ENCODE measurements at regions not wholly inside any gene's neighbourhood (a gene's known extent, or its start where the extent isn't known, plus 50 kb on each side); places are given as distances from the start of the nearest gene placed in this dataset.

DNA sequence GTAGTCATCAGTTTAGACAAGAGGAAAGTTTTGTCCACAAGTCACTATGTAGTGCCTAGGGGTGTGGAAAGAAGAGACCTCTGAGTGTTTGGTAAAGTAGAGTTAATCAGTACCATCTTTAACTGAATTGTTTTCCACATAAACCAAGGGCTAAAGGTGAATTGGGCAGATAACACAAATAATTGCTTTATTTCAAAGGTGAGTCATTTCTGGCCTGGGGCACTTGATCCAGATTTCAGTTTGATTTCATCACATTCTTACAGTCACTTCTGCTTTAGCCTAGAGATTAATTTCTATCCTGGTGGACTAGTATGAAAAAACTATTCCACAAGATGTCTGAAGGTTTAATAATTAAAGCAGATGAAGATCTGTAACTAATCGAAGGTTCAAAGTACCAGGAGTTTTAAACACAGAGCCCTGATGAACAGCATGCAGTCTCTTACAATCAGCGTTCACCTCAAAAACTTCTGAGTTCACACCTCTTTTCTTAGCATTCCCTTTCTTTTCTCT lies 74.5 kb upstream of the BOD1L1 start:
- Histone ChIP-seq H3K4me1 (ENCODE audit: control insufficient read depth in 1 of 2, low read depth in 2 of 2) (no peaks in the 10 kb centered on the region), H3K4me3 (no peak overlapping the region), H3K27me3 (replicated peaks; ENCODE audit: insufficient read depth) (no peaks in the 10 kb centered on the region), H3K9me3 (no peaks in the 10 kb centered on the region), H3K27ac (no peak overlapping the region), H3K36me3 (no peaks in the 10 kb centered on the region)
- DNase-seq (ENCODE audit: low spot score) (no peak), ATAC-seq (ENCODE audit: insufficient number of reproducible peaks, low FRiP score, low read depth) (no peak)
- TF ChIP-seq, protein P1, sequence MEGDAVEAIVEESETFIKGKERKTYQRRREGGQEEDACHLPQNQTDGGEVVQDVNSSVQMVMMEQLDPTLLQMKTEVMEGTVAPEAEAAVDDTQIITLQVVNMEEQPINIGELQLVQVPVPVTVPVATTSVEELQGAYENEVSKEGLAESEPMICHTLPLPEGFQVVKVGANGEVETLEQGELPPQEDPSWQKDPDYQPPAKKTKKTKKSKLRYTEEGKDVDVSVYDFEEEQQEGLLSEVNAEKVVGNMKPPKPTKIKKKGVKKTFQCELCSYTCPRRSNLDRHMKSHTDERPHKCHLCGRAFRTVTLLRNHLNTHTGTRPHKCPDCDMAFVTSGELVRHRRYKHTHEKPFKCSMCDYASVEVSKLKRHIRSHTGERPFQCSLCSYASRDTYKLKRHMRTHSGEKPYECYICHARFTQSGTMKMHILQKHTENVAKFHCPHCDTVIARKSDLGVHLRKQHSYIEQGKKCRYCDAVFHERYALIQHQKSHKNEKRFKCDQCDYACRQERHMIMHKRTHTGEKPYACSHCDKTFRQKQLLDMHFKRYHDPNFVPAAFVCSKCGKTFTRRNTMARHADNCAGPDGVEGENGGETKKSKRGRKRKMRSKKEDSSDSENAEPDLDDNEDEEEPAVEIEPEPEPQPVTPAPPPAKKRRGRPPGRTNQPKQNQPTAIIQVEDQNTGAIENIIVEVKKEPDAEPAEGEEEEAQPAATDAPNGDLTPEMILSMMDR (IDR thresholded peaks at IDR 0.05), result no peak

DNA sequence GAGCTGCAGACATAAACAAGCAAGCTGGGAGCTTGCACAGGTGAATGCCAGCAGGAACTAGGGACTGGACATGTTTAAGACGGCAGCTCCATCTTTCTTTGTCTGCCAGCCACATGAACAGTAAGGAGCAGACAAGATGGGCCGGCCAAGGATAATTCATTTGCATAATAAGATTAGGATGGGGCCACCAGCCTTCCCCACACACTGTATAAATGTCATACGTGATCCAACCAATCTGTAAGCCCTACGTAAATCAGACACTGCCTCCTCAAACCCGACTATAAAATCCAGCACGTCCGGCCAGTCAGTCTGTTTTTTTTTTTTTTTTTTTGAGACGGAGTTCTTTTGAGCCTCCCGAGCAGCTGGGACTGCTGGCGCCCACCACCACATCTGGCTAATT lies 75.6 kb upstream of the BOD1L1 start:
- Histone ChIP-seq H3K4me3 (no peak overlapping the region), H3K4me1 (ENCODE audit: control insufficient read depth in 1 of 2, low read depth in 2 of 2) (no peaks in the 10 kb centered on the region), H3K36me3 (no peaks in the 10 kb centered on the region), H3K9me3 (no peaks in the 10 kb centered on the region), H3K27ac (no peak overlapping the region), H3K27me3 (replicated peaks; ENCODE audit: insufficient read depth) (no peaks in the 10 kb centered on the region)
- DNase-seq (ENCODE audit: low spot score) (no peak), ATAC-seq (ENCODE audit: insufficient number of reproducible peaks, low FRiP score, low read depth) (no peak)
- TF ChIP-seq, protein P1 (IDR thresholded peaks at IDR 0.05), result no peak

DNA sequence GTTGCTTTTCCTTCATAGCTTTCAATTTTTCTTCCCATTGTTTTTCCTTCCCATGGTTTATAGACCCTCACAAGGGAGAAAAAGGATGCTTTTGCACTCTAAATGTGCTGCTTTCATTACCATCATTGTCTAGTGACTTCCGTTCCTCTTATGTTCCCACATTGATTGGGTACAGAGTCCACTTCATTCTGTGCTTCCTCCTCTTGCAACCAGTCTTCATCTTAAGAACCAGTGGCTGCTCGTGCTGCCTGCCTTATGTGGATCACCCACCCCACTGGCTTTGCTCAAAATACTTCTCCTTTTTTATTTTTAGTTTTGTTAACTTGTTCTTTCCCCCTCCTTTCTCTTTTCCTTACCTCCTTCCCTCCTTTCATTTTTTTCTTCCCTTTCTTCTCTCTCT lies 76.5 kb upstream of the BOD1L1 start:
- ATAC-seq (ENCODE audit: insufficient number of reproducible peaks, low FRiP score, low read depth) (no peak), DNase-seq (ENCODE audit: low spot score) (no peak)
- H3K9me3 ChIP-seq, result no peaks in the 10 kb centered on the region
- H3K27ac ChIP-seq, result no peak overlapping the region
- H3K4me1 ChIP-seq (ENCODE audit: control insufficient read depth in 1 of 2, low read depth in 2 of 2), result no peaks in the 10 kb centered on the region
- no peak overlapping the region for H3K4me3 ChIP-seq
- no peaks in the 10 kb centered on the region for H3K27me3 ChIP-seq (replicated peaks; ENCODE audit: insufficient read depth)
- TF ChIP-seq, protein P1 (IDR thresholded peaks at IDR 0.05), result no peak
- H3K36me3 ChIP-seq, result no peaks in the 10 kb centered on the region

DNA sequence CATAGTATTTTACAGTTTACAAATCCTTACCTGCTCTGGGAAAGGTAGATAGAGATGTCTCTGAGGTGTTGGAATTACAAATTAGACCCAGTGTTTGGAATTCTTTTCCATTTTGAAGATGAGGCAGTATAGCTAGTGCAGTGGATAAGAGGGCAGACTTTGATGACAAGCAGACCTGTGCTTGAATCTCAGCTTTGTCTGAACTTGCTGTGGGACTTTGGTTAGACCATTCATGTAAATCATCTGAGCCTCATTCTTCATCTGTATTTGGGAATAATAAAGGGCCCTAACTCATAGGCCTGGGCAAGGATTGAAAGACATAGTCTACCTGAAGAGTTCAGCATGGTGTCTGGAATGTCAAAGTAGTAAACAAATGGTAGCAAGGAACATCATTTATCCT lies 77.2 kb upstream of the BOD1L1 start:
- H3K27ac ChIP-seq, result no peak overlapping the region
- no peak for DNase-seq (ENCODE audit: low spot score)
- no peaks in the 10 kb centered on the region for H3K9me3 ChIP-seq
- no peak for ATAC-seq (ENCODE audit: insufficient number of reproducible peaks, low FRiP score, low read depth)
- TF ChIP-seq, protein P1 (IDR thresholded peaks at IDR 0.05), result no peak
- H3K4me3 ChIP-seq, result no peak overlapping the region
- no peaks in the 10 kb centered on the region for H3K4me1 ChIP-seq (ENCODE audit: control insufficient read depth in 1 of 2, low read depth in 2 of 2)
- H3K36me3 ChIP-seq, result no peaks in the 10 kb centered on the region
- H3K27me3 ChIP-seq (replicated peaks; ENCODE audit: insufficient read depth), result no peaks in the 10 kb centered on the region

DNA sequence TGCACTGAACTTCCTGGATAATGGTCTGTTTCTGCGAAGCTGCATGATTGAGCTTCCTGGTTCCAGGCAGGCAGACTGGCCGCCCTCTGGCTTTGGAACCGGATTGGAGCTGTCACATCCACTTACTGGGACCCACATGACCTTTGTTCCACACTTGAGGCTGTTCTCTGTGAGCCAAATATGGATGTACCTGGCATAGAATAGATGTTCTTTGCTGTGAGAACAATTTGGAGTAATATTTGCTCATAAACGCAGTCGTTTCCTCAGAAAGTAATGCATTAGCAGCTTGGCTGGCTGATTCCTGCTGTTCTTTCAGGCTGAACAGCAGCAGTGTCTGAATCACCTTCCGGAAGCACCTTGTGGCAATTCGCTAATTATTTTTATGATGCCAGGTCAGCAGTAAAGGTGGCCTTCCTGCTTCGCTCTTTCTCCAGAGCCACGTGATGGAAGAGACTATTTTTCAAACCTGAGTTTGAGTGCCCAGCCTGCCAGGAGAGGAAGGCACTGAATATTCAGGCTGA lies 78.1 kb upstream of the BOD1L1 start:
- no peaks in the 10 kb centered on the region for H3K4me1 ChIP-seq (ENCODE audit: control insufficient read depth in 1 of 2, low read depth in 2 of 2)
- TF ChIP-seq, protein P1 (IDR thresholded peaks at IDR 0.05), result no peak
- no peak overlapping the region for H3K4me3 ChIP-seq
- H3K9me3 ChIP-seq, result no peaks in the 10 kb centered on the region
- H3K27me3 ChIP-seq (replicated peaks; ENCODE audit: insufficient read depth), result no peaks in the 10 kb centered on the region
- no peak for DNase-seq (ENCODE audit: low spot score)
- H3K27ac ChIP-seq, result no peak overlapping the region
- H3K36me3 ChIP-seq, result no peaks in the 10 kb centered on the region
- no peak for ATAC-seq (ENCODE audit: insufficient number of reproducible peaks, low FRiP score, low read depth)

Measured in thoracic aorta (tissue), 2 donors.